AG10803 (cell line): ENCODE measurements at regions not wholly inside any gene's neighbourhood (a gene's known extent, or its start where the extent isn't known, plus 50 kb on each side); places are given as distances from the start of the nearest gene placed in this dataset.
A peak's percentile ranks its signal among the peaks of the same experiment; 100 is the strongest.

Source experiments
- DNase-seq: peaks from one replicate; pipeline ENCODE4 v3.0.0; 2010; ENCODE audit warnings: low read depth
- H3K4me3 ChIP-seq: 2 replicates; pipeline ENCODE4 v1.5.1; 2011; ENCODE audit warnings: mild to moderate bottlenecking, low read length, control low read depth
- TF ChIP-seq, protein P1 (sequence below): conservative IDR thresholded peaks from 2 replicates; pipeline ENCODE4 v1.5.1; 2011; ENCODE audit warnings: mild to moderate bottlenecking, low read length, control low read depth, inconsistent platforms

DNA sequence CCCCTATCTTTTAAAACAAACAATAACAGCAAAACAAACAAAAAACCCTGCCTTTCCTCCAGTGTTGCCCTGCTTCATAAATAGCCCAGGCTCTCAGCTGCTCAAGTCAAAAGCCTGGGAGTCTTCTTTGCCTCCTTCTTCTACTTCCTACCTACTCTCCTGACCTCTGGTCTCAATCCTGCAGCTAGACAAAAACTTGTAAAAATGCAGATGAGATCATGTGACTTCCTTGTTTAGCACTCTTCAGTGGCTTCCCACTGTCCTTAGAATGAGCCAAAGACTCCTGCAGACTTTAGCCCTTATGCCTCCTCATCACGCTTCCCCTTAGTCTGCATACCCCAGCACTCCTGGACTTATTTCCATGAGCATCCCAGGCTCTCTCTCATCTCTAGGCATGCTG lies 55.0 kb upstream of the ZNF644 start:
- TF ChIP-seq, protein P1, sequence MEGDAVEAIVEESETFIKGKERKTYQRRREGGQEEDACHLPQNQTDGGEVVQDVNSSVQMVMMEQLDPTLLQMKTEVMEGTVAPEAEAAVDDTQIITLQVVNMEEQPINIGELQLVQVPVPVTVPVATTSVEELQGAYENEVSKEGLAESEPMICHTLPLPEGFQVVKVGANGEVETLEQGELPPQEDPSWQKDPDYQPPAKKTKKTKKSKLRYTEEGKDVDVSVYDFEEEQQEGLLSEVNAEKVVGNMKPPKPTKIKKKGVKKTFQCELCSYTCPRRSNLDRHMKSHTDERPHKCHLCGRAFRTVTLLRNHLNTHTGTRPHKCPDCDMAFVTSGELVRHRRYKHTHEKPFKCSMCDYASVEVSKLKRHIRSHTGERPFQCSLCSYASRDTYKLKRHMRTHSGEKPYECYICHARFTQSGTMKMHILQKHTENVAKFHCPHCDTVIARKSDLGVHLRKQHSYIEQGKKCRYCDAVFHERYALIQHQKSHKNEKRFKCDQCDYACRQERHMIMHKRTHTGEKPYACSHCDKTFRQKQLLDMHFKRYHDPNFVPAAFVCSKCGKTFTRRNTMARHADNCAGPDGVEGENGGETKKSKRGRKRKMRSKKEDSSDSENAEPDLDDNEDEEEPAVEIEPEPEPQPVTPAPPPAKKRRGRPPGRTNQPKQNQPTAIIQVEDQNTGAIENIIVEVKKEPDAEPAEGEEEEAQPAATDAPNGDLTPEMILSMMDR, result no peak
- DNase-seq, result no peak
- no peak overlapping the region for H3K4me3 ChIP-seq

DNA sequence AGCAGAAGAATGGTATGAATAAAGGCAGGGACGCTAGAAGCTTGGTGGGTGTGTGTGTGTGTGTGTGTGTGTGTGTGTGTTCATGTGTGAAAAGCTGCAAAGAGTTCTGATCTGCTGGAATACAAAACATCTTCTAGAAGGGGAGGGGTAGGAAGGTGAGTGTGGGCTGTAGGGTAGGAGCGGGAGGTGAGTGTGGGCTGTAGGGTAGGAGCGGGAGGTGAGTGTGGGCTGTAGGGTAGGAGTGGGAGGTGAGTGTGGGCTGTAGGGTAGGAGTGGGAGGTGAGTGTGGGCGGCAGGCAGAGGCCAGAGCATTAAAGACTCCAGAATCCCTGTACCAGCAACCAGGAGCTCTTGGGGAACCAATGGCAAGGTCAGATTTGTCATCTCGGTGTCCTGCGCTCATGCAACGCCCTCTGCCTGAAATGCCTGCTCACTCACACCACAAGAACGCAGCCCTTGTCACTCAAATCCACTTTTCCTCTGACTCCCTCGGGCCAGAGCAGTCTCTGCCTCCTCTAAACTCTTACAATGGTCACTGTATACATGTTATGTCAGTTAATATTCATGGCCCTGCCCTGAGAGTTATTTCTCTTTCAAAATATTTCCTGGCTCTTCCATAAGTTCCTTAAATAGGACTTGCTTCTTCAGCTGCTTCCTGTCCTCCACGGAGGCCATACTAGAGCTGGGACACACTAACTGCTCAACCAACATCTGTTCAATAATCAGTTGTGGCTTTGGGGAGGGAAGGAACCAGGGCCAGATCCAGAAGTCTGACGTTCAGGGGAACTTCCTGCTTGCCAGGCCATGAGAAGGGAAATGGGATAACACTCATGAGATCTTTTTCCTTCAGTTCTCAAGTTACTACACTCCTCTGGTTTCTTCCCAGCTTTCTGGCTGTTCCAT lies 53.6 kb upstream of the ZNF644 start:
- TF ChIP-seq, protein P1, result no peak
- H3K4me3 ChIP-seq, result no peak overlapping the region
- DNase-seq, result peak; percentile 18

DNA sequence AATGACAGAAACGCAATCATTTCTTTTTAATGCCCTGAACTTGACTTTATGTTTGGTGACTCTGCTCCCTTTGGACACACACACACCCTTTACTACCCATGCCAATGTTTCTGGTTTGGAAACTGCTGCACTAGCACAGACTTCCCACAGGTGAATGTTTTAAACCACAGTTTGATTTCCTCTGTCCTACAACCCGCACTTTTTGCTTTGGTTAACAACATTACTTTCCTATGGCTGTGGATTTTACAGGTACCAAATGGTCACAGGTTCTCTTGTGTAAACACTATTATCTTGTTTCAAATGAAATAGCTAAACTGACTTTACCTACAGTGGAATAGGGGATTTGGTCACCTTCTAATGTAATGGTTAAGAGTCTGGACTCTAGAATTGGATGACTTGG lies 51.5 kb upstream of the ZNF644 start:
- TF ChIP-seq, protein P1, result no peak
- no peak for DNase-seq
- no peak overlapping the region for H3K4me3 ChIP-seq

DNA sequence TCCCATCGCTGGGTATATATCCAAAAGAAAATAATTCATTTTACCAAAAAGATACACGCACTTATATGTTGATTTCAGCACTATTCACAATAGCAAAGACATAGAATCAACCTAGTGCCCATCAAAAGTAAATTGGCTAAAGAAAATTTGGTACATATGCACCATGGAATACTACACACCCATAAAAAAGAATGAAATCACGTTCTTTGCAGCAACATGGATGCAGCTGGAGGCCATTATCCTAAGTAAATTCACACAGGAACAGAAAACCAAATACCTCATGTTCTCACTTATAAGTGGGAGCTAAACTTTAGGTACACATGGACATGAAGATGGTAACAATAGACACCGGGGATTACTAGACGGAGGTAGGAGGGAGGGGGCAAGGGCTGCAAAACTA lies 50.0 kb upstream of the ZNF644 start:
- no peak for DNase-seq
- TF ChIP-seq, protein P1, result no peak
- H3K4me3 ChIP-seq, result no peak overlapping the region
